SK-N-MC (cell line): ENCODE measurements at regions not wholly inside any gene's neighbourhood (a gene's known extent, or its start where the extent isn't known, plus 50 kb on each side); places are given as distances from the start of the nearest gene placed in this dataset.

ENCODE experiments used
- EZH2 ChIP-seq: fragments of 200-600 bp; sonication (generic); IDR thresholded peaks from one replicate; pipeline ENCODE4 v1.6.1; 2017; ENCODE audit warnings: antibody characterized with exemption
- FOXP2 ChIP-seq: optimal IDR thresholded peaks from 2 replicates; pipeline ENCODE3; 2011; ENCODE audit warnings: mild to moderate bottlenecking, moderate library complexity; ENCODE audit not compliant: insufficient read depth; ENCODE audit errors: extremely low read length, control extremely low read depth
- POLR2AphosphoS5 ChIP-seq: IDR thresholded peaks from 2 replicates; pipeline ENCODE4 v1.6.1; 2012; ENCODE audit warnings: mild to moderate bottlenecking, low read depth, low read length, borderline replicate concordance

DNA sequence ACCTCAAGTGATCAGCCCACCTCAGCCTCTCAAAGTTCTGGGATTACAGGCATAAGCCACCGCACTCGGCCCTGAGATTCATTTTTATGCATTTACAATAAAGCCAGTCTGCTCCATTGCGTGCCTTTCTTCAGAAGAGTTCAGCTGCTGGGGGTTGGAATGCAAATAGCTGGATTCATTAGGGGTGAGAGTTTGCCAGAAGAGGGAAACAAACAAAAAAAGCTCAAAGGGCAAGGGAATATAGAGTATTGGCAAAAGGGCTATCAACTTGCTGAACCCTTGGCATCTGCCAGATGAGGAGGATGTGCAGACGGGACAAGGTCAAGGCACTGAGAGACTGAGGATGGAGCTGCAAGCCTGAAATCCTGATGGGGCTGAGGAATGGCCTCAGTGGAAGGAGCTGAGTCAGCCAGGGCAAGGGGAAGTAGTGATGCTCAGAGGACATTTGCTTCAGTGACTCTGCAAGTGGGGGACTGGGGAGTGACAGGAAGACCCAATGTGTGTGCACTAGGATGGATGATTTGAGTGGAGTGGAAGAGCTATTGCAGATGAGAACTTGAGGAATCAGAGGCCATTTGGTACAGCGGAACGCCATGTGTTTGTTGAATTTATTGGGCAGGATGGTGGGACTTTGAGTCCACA lies 75.0 kb upstream of the ARMC3 start:
- TF ChIP-seq POLR2AphosphoS5 (no peak), EZH2 (no peak), FOXP2 (no peak)
